GM21737 (cell line): ENCODE measurements at regions not wholly inside any gene's neighbourhood (a gene's known extent, or its start where the extent isn't known, plus 50 kb on each side); places are given as distances from the start of the nearest gene placed in this dataset.
"Not testable (repeated sequence)": the region's sequence is repeated elsewhere in the genome, so short reads cannot be mapped to it uniquely, and the experiment has no call there.

Experiments
- ATAC-seq: cut with Tn5 transposase; IDR thresholded peaks from one replicate; pipeline ENCODE4 v1.9.1; 2021; ENCODE audit warnings: mild to moderate bottlenecking, moderate library complexity; ENCODE audit not compliant: unreplicated experiment

- ATAC-seq: no peak
Measured at GRCh38 chr4:27916452-27917184, 1056.0 kb downstream of the STIM2 start.

GRCh38 chr4:27917381-27917780, 1056.7 kb downstream of the STIM2 start:
- ATAC-seq: no peak

GRCh38 chr4:27921231-27921630, 1060.6 kb downstream of the STIM2 start:
- ATAC-seq: no peak

GRCh38 chr4:27928761-27929540, 1068.3 kb downstream of the STIM2 start:
- ATAC-seq: no peak

GRCh38 chr4:27930291-27930690, 1069.7 kb downstream of the STIM2 start:
- ATAC-seq: no peak

GRCh38 chr4:27930976-27931375, 1070.3 kb downstream of the STIM2 start:
- no peak for ATAC-seq

- ATAC-seq: no peak
Measured at GRCh38 chr4:27931584-27931983, 1070.9 kb downstream of the STIM2 start.

- ATAC-seq: no peak
Measured at GRCh38 chr4:27934871-27935270, 1074.2 kb downstream of the STIM2 start.

- no peak for ATAC-seq
Measured at GRCh38 chr4:27946799-27947198, 1086.2 kb downstream of the STIM2 start.

GRCh38 chr4:27947302-27947701, 1086.7 kb downstream of the STIM2 start:
- ATAC-seq: no peak

GRCh38 chr4:27964095-27964494, 1103.5 kb downstream of the STIM2 start:
- no peak for ATAC-seq

GRCh38 chr4:27966664-27967063, 1106.0 kb downstream of the STIM2 start:
- no peak for ATAC-seq

GRCh38 chr4:27973056-27973455, 1112.4 kb downstream of the STIM2 start:
- no peak for ATAC-seq

GRCh38 chr4:27973700-27974099, 1113.1 kb downstream of the STIM2 start:
- no peak for ATAC-seq

GRCh38 chr4:27974339-27974738, 1113.7 kb downstream of the STIM2 start:
- no peak for ATAC-seq

GRCh38 chr4:27974881-27975280, 1114.2 kb downstream of the STIM2 start:
- not testable (repeated sequence) for ATAC-seq

- not testable (repeated sequence) for ATAC-seq
Measured at GRCh38 chr4:27978427-27979109, 1117.9 kb downstream of the STIM2 start.

- ATAC-seq: no peak
Measured at GRCh38 chr4:27985522-27985921, 1124.9 kb downstream of the STIM2 start.

- no peak for ATAC-seq
Measured at GRCh38 chr4:27986476-27986875, 1125.8 kb downstream of the STIM2 start.

GRCh38 chr4:28001698-28002097, 1141.1 kb downstream of the STIM2 start:
- no peak for ATAC-seq

- ATAC-seq: no peak
Measured at GRCh38 chr4:28004520-28004919, 1143.9 kb downstream of the STIM2 start.

GRCh38 chr4:28006021-28006420, 1145.4 kb downstream of the STIM2 start:
- no peak for ATAC-seq
